G401 (cell line): ENCODE measurements at regions not wholly inside any gene's neighbourhood (a gene's known extent, or its start where the extent isn't known, plus 50 kb on each side); places are given as distances from the start of the nearest gene placed in this dataset.
A peak's percentile ranks its signal among the peaks of the same experiment; 100 is the strongest.
"Not testable (repeated sequence)": the region's sequence is repeated elsewhere in the genome, so short reads cannot be mapped to it uniquely, and the experiment has no call there.

Experiments
- DNase-seq: peaks from one replicate; pipeline ENCODE4 v3.0.0-alpha.2; 2015; ENCODE audit warnings: low spot score
- in situ Hi-C: cut with HindIII; loops from 2 replicates; pipeline ENCODE4 v1.10.0; 2016; ENCODE audit warnings: low sequenced_read_pairs, mixed read lengths

GRCh38 chr9:16282718-16283117 is 587.8 kb downstream of the BNC2 start:
- in situ Hi-C loops = no loop called here
- no peak for DNase-seq

DNA sequence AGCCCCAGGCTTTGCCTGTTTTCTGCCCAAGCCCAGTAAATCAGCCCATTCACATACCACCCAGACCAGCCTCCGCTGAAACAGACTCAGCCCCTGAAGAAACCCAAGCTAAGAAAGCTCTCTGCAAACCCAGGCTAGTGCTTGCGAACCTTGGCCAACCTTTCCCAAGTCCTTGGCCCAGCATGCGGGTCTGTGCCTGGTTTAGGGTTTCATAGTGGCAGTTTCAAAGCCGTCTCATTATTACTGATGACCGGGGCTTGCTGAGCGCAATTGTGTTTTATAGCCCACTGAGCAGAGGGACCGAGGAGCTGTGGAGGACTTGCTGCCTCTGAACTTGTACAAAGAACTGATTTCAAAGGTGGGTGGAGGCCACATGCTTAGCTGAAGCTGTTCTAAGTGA is 584.3 kb downstream of the BNC2 start:
- no peak for DNase-seq
- in situ Hi-C loops = no loop called here

- no peak for DNase-seq
- in situ Hi-C loops = no loop called here
Observed at GRCh38 chr9:16289639-16290038, 580.8 kb downstream of the BNC2 start.

DNA sequence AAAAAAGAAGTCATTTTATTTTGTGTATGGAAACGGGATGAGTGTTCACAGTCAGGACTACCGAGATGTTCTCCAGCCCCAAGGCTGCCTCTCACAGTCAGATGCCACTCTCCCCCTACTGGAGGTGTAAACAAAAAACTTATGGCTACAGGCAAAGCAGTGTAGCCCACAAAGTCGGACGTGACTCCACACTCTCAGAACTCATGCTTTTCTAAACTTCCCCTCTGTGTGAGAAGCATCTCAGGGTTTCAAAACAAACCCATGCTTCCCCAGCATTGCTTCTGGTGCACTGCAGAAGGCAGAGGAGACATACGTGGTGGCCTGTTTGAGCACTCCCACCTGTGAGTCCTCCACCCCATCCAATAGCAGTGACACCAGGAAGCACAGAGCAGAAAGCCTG is 580.3 kb downstream of the BNC2 start:
- no peak for DNase-seq
- in situ Hi-C loops = no loop called here

- in situ Hi-C loops = no loop called here
- no peak for DNase-seq
Observed at GRCh38 chr9:16291921-16292320, 578.5 kb downstream of the BNC2 start.

GRCh38 chr9:16293610-16294009 is 576.9 kb downstream of the BNC2 start:
- in situ Hi-C loops = no loop called here
- no peak for DNase-seq

DNA sequence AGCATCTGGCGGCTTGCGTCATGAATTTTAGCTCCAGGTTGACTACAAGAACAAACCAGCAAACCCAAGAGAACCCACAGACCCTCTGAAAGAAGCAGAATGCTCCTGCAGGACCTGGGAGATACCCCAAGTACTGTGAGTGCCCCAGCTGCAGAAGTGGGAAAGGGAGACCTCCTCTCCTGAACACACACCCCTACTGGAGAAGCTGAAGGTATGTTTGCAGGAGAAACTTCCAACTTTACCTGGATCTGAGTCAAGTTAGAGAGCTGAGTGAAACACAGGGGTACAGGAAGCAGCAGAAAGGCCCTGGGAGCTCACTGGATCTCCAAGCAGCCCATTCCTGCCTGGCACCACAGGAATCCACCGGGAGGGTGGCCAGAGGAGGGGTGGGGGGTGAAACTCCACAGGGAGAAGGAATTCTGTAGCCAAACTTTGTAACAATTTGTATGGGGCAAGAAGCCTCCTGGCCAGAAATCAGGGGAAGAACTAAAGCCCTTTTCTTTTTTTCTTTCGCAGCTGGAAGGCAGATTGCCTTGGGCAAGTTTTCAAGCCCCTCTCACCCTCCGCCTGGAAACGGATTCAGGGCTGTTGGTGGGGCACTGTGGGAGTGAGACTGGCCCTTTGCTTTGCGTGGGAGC is 576.2 kb downstream of the BNC2 start:
- DNase-seq = peak; percentile 4
- in situ Hi-C loops = no loop called here

- DNase-seq, in situ Hi-C loops: not testable (repeated sequence)
Observed at GRCh38 chr9:16294940-16295339, 575.5 kb downstream of the BNC2 start.

DNA sequence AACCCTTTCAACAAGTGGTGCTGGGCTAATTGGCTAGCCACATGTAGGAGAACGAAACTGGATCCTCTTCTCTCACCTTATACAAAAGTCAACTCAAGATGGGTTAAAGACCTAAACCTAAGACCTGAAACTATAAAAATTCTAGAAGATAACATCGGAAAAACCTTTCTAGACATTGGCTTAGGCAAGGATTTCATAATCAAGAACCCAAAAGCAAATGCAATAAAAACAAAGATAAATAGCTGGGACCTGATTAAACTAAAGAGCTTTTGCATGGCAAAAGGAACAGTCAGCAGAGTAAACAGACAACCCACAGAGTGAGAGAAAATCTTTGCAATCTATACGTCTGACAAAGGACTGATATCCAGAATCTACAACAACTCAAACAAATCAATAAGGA is 571.1 kb downstream of the BNC2 start:
- in situ Hi-C loops, DNase-seq: not testable (repeated sequence)

DNA sequence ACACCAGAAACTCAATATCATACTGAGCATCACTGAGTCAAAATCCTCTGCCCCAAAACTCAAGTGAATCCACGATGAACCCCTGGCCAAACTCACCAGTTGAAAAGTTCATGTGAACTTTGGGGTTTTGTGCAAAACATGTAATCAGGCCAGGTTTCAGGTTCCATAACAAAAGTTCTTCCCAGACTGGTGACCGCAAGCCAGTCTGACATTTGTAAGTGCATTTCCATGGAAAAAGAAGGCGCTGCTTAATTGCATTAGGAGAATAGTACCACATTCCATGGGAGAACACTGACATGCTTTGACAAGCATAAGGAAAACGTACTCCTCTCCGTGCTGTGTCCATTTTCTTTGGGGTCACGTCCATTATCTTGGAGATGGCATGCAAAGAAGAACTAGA is 567.0 kb downstream of the BNC2 start:
- in situ Hi-C loops = no loop called here
- DNase-seq = no peak

GRCh38 chr9:16304301-16304700 is 566.2 kb downstream of the BNC2 start:
- no peak for DNase-seq
- in situ Hi-C loops = no loop called here

GRCh38 chr9:16306586-16306985 is 563.9 kb downstream of the BNC2 start:
- in situ Hi-C loops = no loop called here
- no peak for DNase-seq

GRCh38 chr9:16307626-16308195 is 562.8 kb downstream of the BNC2 start:
- in situ Hi-C loops = no loop called here
- no peak for DNase-seq

GRCh38 chr9:16308645-16309044 is 561.8 kb downstream of the BNC2 start:
- in situ Hi-C loops = no loop called here
- no peak for DNase-seq

GRCh38 chr9:16309082-16309468 is 561.4 kb downstream of the BNC2 start:
- in situ Hi-C loops = no loop called here
- DNase-seq = no peak

DNA sequence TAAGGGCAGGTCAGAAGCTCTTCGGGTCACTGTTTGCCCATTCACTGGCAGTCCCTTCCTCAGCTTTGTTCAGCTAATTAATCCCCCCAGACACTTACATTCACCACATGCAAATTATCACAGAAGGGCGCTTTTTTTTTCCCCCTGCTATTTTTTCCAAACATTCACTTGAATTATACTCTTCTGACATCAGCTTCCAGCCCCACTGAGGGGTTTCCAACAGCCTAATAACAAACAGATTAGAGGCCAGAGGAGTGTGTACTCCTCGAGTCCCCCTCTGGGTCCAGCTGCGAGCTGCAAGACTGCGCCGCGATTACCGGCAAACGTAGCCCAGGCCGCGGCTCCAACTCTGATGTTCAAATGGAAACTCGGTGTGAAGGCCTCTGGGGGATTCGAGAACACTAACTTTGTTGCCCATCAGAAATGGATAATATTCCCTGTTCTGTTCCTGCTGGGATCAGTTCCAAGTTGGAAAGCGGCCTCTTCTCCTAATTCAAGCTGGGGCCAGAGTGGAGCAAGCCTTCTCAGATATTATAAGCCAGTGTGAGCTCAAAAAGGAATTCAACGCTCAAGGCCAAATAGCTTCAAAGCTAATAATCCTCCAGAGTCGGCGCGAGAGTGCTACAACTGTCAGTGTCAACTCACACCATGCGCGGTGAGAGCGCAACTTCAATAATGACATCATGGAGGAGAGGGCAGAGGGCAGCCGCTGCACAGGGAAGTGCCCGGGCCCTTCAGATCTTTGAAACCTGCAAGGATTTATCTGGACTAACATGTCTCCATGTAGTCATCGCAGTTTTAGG is 560.8 kb downstream of the BNC2 start:
- DNase-seq = no peak
- in situ Hi-C loops = no loop called here

- no peak for DNase-seq
- in situ Hi-C loops = no loop called here
Observed at GRCh38 chr9:16310278-16311110, 560.0 kb downstream of the BNC2 start.

- no peak for DNase-seq
- in situ Hi-C loops = no loop called here
Observed at GRCh38 chr9:16312116-16312515, 558.4 kb downstream of the BNC2 start.

DNA sequence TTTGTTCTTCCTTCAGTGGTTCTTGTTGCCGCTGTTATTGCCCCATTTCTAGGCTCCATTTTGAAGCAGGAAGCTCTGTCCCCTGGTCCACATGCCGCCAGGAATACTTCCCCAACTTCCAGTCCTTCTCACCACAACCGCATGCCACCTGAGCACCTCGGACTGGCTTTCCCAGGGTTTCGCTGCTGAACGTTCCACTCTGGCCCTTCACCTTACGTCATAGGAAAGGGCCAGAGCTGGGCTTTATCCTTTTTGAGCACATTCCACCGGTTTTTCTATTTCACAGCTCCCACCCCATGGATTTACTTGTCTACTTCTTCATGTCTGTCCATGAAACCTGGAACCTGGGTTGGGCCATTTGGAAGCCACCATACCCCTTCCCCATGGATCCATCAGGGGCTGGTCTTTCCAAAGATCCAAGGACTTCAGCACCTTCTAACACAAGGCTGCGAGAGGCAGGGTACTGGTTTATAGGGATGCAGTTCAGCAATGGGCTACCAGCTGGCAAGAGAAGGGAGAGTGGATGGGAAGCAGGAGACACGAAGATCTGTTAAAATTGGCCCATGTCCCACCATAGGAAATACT is 557.4 kb downstream of the BNC2 start:
- in situ Hi-C loops = no loop called here
- no peak for DNase-seq
